ENCODE measurements at regions not wholly inside any gene's neighbourhood (a gene's known extent, or its start where the extent isn't known, plus 50 kb on each side); places are given as distances from the start of the nearest gene placed in this dataset.
A peak's percentile ranks its signal among the peaks of the same experiment; 100 is the strongest.

- DNase-seq (ENCODE audit: low read depth in 2 of 2): no peak
These were observed 516.6 kb upstream of the ZEB2 start for GRCh38 chr2:145036421-145037011.

DNA sequence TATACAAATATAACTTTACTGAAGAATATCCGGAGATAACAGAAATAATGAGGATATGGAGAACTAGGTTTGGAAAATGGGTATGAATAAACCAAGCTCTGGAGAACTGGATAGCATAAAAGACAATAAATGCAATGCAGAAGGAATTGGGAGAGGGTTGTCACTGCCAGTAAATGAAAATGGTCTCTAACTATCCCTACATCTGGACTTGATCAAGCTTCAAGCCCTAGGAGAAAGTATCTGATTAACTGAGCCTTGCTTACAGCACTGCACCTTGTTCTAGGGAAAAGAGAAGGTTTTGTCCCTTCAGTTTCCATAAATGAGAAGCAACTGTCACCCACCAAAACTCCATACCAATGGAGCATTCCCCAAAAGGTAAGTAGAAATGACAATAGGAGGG is 514.6 kb upstream of the ZEB2 start:
- DNase-seq (ENCODE audit: low read depth in 2 of 2): no peak

DNA sequence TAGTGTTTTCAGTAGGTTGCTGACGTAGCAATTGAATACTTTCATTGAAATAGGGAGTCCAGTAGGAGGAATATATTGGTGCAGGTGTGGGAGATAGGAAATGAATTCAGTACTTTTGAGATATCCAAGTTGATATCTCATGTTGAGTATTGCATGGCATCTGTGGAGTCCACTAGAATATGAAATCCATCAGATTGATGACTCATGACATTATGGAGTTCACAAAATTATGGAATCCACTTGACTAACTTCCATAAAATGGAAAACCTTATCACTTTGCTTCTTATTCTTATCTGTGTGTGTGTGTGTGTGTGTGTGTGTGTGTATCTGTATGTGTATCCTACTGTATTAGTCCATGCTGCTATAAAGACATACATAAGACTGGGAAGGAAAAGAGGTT is 513.5 kb upstream of the ZEB2 start:
- no peak for DNase-seq (ENCODE audit: low read depth in 2 of 2)

DNA sequence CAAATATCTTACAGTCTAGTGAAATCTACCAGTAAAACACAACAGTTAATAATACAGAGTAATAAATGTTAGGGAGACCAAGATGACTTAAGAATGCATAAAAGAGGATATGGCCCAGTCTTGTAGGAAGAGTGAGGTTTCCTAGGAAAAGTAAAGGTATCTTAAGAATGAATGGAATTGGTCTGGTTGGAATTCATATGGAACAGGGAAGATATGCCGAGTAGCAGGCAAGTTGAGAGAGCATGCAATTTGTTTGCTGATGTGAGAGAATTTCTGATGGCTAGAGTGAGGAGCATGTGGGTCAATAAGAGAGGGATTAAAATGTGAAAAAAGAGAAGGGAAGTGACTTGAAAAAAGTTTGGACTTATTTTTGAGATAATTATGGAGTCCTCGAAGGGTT is 512.9 kb upstream of the ZEB2 start:
- no peak for DNase-seq (ENCODE audit: low read depth in 2 of 2)

- DNase-seq (ENCODE audit: low read depth in 2 of 2): no peak
These were observed 510.0 kb upstream of the ZEB2 start for GRCh38 chr2:145029873-145030272.

- DNase-seq (ENCODE audit: low read depth in 2 of 2): no peak
These were observed 509.2 kb upstream of the ZEB2 start for GRCh38 chr2:145029081-145029480.

- no peak for DNase-seq (ENCODE audit: low read depth in 2 of 2)
These were observed 508.4 kb upstream of the ZEB2 start for GRCh38 chr2:145028101-145028920.

- DNase-seq (ENCODE audit: low read depth in 2 of 2): no peak
These were observed 506.8 kb upstream of the ZEB2 start for GRCh38 chr2:145026456-145027455.

DNA sequence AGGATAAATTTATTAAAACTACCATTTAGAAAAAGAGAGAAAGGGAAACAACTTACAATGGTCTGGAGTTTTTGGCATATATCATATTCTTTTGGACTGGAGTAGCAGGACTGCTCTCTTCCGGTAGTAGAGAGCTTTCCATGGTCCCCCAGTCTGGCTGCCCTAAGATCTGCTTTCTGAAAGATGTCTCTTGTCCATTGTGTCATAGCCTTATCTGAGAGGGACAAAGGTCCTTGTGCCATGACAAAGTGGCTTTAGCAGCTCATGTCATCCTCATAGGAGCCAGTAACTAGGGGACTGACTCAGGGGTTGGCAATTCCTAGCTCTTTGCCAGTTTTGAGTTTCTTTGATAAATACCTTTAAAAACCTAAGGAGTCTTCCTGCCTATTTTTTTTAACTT is 505.5 kb upstream of the ZEB2 start:
- DNase-seq (ENCODE audit: low read depth in 2 of 2): no peak

DNA sequence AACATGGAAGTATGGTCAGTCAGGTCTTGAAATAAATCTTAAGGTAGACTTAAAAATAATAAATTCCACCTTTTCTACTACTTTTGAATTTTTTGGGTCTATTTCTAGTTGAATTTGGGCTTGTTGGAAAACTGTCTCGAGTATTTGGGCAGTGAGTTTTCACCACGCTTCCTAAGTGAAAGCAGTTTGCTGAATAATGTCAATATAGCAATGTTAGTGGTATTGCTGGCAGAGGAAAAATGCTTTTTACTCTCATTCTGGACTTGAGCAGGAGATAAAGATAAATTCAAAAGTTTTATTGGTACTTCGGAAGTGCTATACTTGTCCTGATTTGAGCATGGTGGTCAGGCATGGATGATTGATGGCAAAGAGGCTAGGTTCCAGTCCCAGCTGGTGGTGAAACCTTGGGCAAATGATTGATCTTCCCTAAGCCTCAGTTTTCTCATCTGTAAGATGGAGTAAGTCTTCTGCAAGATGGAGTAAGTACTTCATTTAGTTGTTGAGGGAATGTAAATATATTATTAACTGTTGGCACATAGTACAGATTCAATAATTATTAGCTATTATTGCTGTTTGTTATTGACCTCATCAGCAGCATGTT is 503.5 kb upstream of the ZEB2 start:
- DNase-seq (ENCODE audit: low read depth in 2 of 2): no peak

DNA sequence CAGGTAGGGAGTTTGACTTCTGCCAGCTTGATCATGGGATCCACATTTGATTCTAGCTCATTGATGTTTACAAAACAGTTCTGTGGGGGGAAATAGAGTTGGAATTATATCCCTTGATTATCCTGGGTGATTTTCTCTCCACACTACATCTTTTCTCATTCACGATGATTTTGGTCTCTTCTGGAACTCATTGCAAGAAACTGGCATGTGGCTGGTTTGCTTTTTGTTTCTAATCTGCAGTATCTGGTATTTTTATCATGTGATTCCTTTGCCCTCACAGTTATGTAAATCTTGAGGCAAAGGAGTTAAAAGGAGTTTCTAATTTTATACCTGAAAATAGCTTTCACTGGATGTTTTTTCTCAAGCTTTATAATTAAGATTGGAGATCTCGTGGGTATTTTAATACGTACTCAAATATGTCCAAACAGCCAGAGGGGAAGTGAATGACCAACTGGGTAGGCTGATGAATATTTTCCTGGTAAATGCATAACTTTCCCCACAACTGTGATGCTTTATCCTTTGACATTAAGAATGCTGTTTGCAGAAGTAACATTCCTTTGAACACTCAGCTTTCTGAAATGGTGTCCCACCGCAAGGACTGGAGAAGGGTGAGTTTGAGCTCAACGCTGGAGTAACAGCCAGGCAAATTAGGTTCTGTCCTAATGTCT is 502.9 kb upstream of the ZEB2 start:
- DNase-seq (ENCODE audit: low read depth in 2 of 2): no peak

- DNase-seq (ENCODE audit: low read depth in 2 of 2): no peak
These were observed 502.2 kb upstream of the ZEB2 start for GRCh38 chr2:145021962-145022665.

- DNase-seq (ENCODE audit: low read depth in 2 of 2): no peak
These were observed 500.8 kb upstream of the ZEB2 start for GRCh38 chr2:145020694-145021093.

DNA sequence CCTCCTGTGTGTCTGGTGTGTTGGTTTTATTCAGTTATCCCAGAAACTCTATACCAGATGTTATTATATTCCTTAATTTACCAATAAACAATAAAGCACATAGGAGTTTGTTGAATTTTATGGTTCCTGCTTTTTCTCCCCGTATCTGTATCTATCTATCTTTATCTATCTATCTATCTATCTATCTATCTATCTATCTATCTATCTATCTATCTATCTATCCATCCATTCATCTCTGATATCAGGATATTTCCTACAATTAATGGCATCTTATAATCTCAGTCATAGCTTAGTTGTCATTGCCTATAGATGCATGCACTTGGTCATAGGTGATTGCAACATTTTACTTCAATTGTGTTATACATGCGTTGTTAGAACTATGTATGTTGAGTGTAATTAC is 500.2 kb upstream of the ZEB2 start:
- DNase-seq (ENCODE audit: low read depth in 2 of 2): no peak

GRCh38 chr2:145018502-145018901 is 498.6 kb upstream of the ZEB2 start:
- no peak for DNase-seq (ENCODE audit: low read depth in 2 of 2)

GRCh38 chr2:145017149-145017548 is 497.2 kb upstream of the ZEB2 start:
- DNase-seq (ENCODE audit: low read depth in 2 of 2): peak in 1 of 2 donors; percentile 8

DNA sequence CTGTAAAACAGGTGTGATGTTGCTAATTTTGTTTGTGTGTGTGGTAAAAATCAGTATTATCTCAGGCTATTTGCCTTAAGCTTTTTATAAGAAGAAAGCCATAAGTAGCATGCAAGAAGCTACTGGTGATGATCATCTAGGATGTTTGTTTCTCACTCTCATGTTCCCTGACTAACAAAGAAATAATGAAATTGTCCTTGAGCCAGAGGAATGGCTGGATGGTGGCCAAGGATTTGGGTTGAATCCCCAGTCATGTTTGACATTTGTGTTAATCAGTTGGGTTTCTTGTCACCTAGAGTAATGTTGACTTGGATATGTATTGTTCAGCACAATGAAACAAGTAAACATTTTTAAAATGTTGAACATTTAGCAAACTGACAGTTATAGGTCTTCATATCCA is 496.8 kb upstream of the ZEB2 start:
- peak in 1 of 2 donors; percentile 17 for DNase-seq (ENCODE audit: low read depth in 2 of 2)

- peak in 1 of 2 donors; percentile 25 for DNase-seq (ENCODE audit: low read depth in 2 of 2)
These were observed 495.6 kb upstream of the ZEB2 start for GRCh38 chr2:145015561-145015960.

DNA sequence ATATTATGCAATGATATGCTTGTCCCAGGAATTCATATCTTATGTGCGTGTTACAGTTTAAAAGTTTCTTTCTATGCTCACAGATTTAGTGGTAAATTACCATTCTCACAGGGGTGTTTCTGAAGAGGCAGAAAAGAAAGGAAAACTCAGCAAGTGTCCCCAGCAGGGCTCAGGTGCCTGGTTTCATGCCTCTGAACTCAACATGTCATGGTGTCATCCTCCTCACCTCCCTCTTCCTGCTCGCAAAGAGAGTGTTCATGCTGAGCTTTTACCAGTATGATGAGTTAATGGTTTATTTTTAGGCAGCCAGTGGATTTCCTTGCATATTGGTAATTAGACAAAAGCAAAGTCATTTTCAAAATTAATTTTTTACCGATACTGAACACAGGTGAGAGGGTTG is 492.9 kb upstream of the ZEB2 start:
- peak in 1 of 2 donors; percentile 42 for DNase-seq (ENCODE audit: low read depth in 2 of 2)

GRCh38 chr2:145012214-145012670 is 492.3 kb upstream of the ZEB2 start:
- DNase-seq (ENCODE audit: low read depth in 2 of 2): peak; percentile 31 to 89

All from dermis microvascular lymphatic vessel endothelial cell (primary cell).